ENCODE measurements at regions not wholly inside any gene's neighbourhood (a gene's known extent, or its start where the extent isn't known, plus 50 kb on each side); places are given as distances from the start of the nearest gene placed in this dataset.

DNA sequence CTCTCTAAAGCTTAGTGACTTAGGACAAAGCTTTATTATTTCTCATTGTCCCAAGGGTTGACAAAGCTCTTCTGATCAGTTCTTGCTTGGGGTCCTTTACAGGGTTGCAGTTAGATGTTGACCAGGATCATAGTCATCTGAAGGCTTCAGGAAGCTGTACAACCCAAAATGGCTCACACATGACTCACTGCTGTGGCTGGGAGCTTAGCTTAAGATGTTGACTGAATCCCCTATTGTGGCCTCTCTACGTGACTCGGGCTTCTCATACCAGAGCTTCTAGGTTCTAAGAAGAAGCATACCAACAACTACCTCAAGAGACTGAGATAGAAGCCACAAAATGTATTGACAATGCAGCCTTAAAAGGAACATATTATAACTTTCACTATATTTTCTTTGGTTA, 569.6 kb upstream of the ROBO2 start:
- no peak overlapping the region for H3K4me3 ChIP-seq (ENCODE audit: low read length)
- H3K9me3 ChIP-seq (replicated peaks; ENCODE audit: insufficient read depth, low read length), result no peaks in the 10 kb centered on the region
- no peak for DNase-seq
- H2AFZ ChIP-seq (ENCODE audit: low read length), result no peak overlapping the region
- H3K4me2 ChIP-seq (ENCODE audit: low read depth, low read length), result no peak overlapping the region
- H3K9me2 ChIP-seq (replicated peaks; ENCODE audit: insufficient read depth, low read length), result no peaks in the 10 kb centered on the region
- H3F3A ChIP-seq (ENCODE audit: insufficient read depth, low read length), result no peaks in the 10 kb centered on the region
- H4K20me1 ChIP-seq (ENCODE audit: insufficient read depth, low read length), result no peaks in the 10 kb centered on the region
- no peaks in the 10 kb centered on the region for H3K27me3 ChIP-seq (replicated peaks; ENCODE audit: insufficient read depth, low read length)
- no peaks in the 10 kb centered on the region for H3K4me1 ChIP-seq (ENCODE audit: low read length)
- H3K27ac ChIP-seq (ENCODE audit: low read length), result no peak overlapping the region
- no peaks in the 10 kb centered on the region for H3K36me3 ChIP-seq (replicated peaks; ENCODE audit: insufficient read depth, low read length)
- H3K9ac ChIP-seq (ENCODE audit: low read length), result no peak overlapping the region
- no peaks in the 10 kb centered on the region for H3K79me2 ChIP-seq (ENCODE audit: low read length)
- TF ChIP-seq, protein P1, sequence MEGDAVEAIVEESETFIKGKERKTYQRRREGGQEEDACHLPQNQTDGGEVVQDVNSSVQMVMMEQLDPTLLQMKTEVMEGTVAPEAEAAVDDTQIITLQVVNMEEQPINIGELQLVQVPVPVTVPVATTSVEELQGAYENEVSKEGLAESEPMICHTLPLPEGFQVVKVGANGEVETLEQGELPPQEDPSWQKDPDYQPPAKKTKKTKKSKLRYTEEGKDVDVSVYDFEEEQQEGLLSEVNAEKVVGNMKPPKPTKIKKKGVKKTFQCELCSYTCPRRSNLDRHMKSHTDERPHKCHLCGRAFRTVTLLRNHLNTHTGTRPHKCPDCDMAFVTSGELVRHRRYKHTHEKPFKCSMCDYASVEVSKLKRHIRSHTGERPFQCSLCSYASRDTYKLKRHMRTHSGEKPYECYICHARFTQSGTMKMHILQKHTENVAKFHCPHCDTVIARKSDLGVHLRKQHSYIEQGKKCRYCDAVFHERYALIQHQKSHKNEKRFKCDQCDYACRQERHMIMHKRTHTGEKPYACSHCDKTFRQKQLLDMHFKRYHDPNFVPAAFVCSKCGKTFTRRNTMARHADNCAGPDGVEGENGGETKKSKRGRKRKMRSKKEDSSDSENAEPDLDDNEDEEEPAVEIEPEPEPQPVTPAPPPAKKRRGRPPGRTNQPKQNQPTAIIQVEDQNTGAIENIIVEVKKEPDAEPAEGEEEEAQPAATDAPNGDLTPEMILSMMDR (IDR thresholded peaks at IDR 0.05; ENCODE audit: low read length), result no peak
- TF ChIP-seq EZH2 (optimal IDR thresholded peaks at IDR 0.05; ENCODE audit: low read depth, low read length) (no peak), EZH2phosphoT487 (IDR thresholded peaks at IDR 0.05; ENCODE audit: low read length) (no peak)

DNA sequence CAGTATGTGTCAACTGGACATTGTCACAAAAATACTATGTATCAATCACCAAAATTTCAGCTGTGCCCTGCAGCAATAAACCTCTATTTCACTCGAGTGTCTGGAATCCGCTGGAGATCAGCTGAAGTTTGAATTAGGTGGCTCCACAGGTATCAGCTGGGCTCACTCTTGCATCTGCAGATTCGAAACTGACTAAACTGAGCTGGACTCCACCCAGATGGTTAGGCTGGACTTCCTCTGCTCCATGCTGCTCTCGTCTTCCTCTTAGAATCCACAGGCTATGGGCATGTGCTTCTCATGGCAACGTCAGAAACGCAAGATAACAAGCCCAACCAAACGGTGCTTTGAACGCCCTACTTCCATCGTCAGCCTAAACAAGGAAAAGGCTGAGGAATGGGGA, 565.3 kb upstream of the ROBO2 start:
- Histone ChIP-seq H3K4me3 (ENCODE audit: low read length) (no peak overlapping the region), H3K4me2 (ENCODE audit: low read depth, low read length) (no peak overlapping the region), H3K9ac (ENCODE audit: low read length) (no peak overlapping the region), H4K20me1 (ENCODE audit: insufficient read depth, low read length) (no peaks in the 10 kb centered on the region), H3K4me1 (ENCODE audit: low read length) (no peaks in the 10 kb centered on the region), H3K9me3 (replicated peaks; ENCODE audit: insufficient read depth, low read length) (no peaks in the 10 kb centered on the region), H3K27ac (ENCODE audit: low read length) (no peak overlapping the region), H3K27me3 (replicated peaks; ENCODE audit: insufficient read depth, low read length) (no peaks in the 10 kb centered on the region), H3F3A (ENCODE audit: insufficient read depth, low read length) (no peaks in the 10 kb centered on the region), H3K79me2 (ENCODE audit: low read length) (no peaks in the 10 kb centered on the region), H3K36me3 (replicated peaks; ENCODE audit: insufficient read depth, low read length) (no peaks in the 10 kb centered on the region), H3K9me2 (replicated peaks; ENCODE audit: insufficient read depth, low read length) (no peaks in the 10 kb centered on the region), H2AFZ (ENCODE audit: low read length) (no peak overlapping the region)
- no peak for TF ChIP-seq EZH2 (optimal IDR thresholded peaks at IDR 0.05; ENCODE audit: low read depth, low read length)
- TF ChIP-seq EZH2phosphoT487 (IDR thresholded peaks at IDR 0.05; ENCODE audit: low read length), result no peak
- TF ChIP-seq, protein P1 (IDR thresholded peaks at IDR 0.05; ENCODE audit: low read length), result no peak
- no peak for DNase-seq

DNA sequence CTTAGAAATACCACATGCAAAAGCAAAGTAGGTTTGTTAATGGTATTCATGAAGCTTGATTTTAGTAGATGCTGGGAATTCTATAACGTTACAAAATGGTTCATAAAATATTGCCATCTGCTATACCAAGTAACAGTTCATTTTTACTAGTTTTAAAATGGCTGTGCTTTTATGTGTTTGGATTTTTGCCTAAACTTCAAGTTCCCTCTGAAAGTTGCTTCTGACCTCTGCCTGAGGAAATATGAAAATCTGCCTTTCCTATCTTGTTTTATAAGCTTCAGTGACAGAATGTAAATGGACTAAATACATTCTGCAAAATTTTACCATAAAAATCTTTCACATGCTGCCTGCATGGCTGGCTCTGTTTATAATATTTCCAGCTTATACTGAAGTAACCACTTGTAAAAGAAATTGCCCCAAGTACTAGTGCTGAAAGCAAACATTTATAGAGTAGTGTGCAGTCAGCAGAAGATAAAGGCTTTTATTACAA, 560.7 kb upstream of the ROBO2 start:
- Histone ChIP-seq H3K9me3 (replicated peaks; ENCODE audit: insufficient read depth, low read length) (no peaks in the 10 kb centered on the region), H3F3A (ENCODE audit: insufficient read depth, low read length) (no peaks in the 10 kb centered on the region), H3K4me3 (ENCODE audit: low read length) (no peak overlapping the region), H3K4me2 (ENCODE audit: low read depth, low read length) (no peak overlapping the region), H3K27me3 (replicated peaks; ENCODE audit: insufficient read depth, low read length) (no peaks in the 10 kb centered on the region), H3K9ac (ENCODE audit: low read length) (no peak overlapping the region), H3K36me3 (replicated peaks; ENCODE audit: insufficient read depth, low read length) (no peaks in the 10 kb centered on the region), H2AFZ (ENCODE audit: low read length) (no peak overlapping the region), H3K27ac (ENCODE audit: low read length) (no peak overlapping the region), H4K20me1 (ENCODE audit: insufficient read depth, low read length) (no peaks in the 10 kb centered on the region), H3K4me1 (ENCODE audit: low read length) (no peaks in the 10 kb centered on the region), H3K9me2 (replicated peaks; ENCODE audit: insufficient read depth, low read length) (no peaks in the 10 kb centered on the region), H3K79me2 (ENCODE audit: low read length) (no peaks in the 10 kb centered on the region)
- TF ChIP-seq EZH2phosphoT487 (IDR thresholded peaks at IDR 0.05; ENCODE audit: low read length), result no peak
- TF ChIP-seq, protein P1 (IDR thresholded peaks at IDR 0.05; ENCODE audit: low read length), result no peak
- TF ChIP-seq EZH2 (optimal IDR thresholded peaks at IDR 0.05; ENCODE audit: low read depth, low read length), result no peak
- no peak for DNase-seq
